K562 (cell line): ENCODE measurements at regions not wholly inside any gene's neighbourhood (a gene's known extent, or its start where the extent isn't known, plus 50 kb on each side); places are given as distances from the start of the nearest gene placed in this dataset.

Source experiments
- ATAC-seq: fragments of 200-7000 bp; cut with Tn5 transposase; 3 replicates; pipeline ENCODE4 v1.9.1; 2020; ENCODE audit warnings: moderate library complexity
- BruUV-seq: library from RNA; stranded (reverse); fragments of 400-500 nt; replicated peaks from 2 replicates; lab custom pipeline; 2021; lab: Mats Ljungman, UMichigan
- CTCF ChIA-PET: fragments of 300-600 bp; formaldehyde crosslinking; extraction: SDS; loops from one replicate; lab custom pipeline; 2021; ENCODE audit warnings: low intra/inter-chr PET ratio; lab: Yijun Ruan, JAX
- POLR2A ChIA-PET: fragments of 300-600, 350-650 bp; sonication (Branson Sonifier 250); formaldehyde crosslinking; extraction: SDS; loops from one replicate; lab custom pipeline; 2021; ENCODE audit warnings: antibody characterized with exemption, inconsistent platforms; lab: Yijun Ruan, JAX
- DNase-seq, 4 experiments: peaks; one replicate each; pipeline versions ENCODE4 v3.0.0 to v3.0.0-alpha.2; 2011 to 2018; ENCODE audit warnings: low spot score in 3 of 4, mixed read lengths in 3 of 4; ENCODE audit errors: extremely low read depth in 1 of 4
- FAIRE-seq: peaks from 2 replicates; lab custom pipeline; 2011; peaks lifted over from hg19 to GRCh38; lab: Jason Lieb, UNC
- H2AFZ ChIP-seq: 2 replicates; pipeline ENCODE4 v1.6.0; 2011; ENCODE audit warnings: low read depth, low read length, control low read depth, inconsistent platforms
- H3K27ac ChIP-seq: fragments of 200-600 bp; 3 replicates; pipeline ENCODE4 v1.8.0; 2011; ENCODE audit warnings: low read depth, mild to moderate bottlenecking, control low read depth, inconsistent platforms, low read length, moderate library complexity, mixed read lengths; ENCODE audit errors: extremely low read depth
- H3K27me3 ChIP-seq, 2 experiments: fragments of 300-600 bp in 1 of 2; 2 replicates in 1 of 2; 3 replicates in 1 of 2; pipeline versions ENCODE4 v1.6.0 to v1.8.0; 2011; ENCODE audit warnings: inconsistent platforms in 2 of 2, low read length in 2 of 2, mild to moderate bottlenecking in 1 of 2, mixed read lengths in 1 of 2, moderate library complexity in 1 of 2; ENCODE audit not compliant: control insufficient read depth in 2 of 2, insufficient read depth in 2 of 2
- H3K36me3 ChIP-seq: fragments of 300-600 bp; 3 replicates; pipeline ENCODE4 v1.8.0; 2011; ENCODE audit warnings: mild to moderate bottlenecking, low read length, inconsistent platforms; ENCODE audit not compliant: control insufficient read depth, insufficient read depth
- H3K4me1 ChIP-seq, 2 experiments: fragments of 200-600 bp in 1 of 2; replicated peaks in 1 of 2; 2 replicates in 1 of 2; 3 replicates in 1 of 2; pipeline versions ENCODE4 v1.5.1 to v1.8.0; 2011; ENCODE audit warnings: inconsistent platforms in 2 of 2, low read length in 2 of 2, mild to moderate bottlenecking in 1 of 2, mixed read lengths in 1 of 2, moderate library complexity in 1 of 2; ENCODE audit not compliant: control insufficient read depth in 2 of 2, insufficient read depth in 2 of 2
- H3K4me2 ChIP-seq: 2 replicates; pipeline ENCODE4 v1.6.1; 2011; ENCODE audit warnings: low read length, control low read depth, inconsistent platforms, mixed read lengths; ENCODE audit not compliant: insufficient read depth
- H3K4me3 ChIP-seq: fragments of 200-600 bp; sonication (generic), shearing (Covaris generic); 2 replicates; pipeline ENCODE4 v1.5.1; 2016; ENCODE audit warnings: control low read depth, inconsistent platforms
- H3K79me2 ChIP-seq: fragments of 200-600 bp; 3 replicates; pipeline ENCODE4 v1.8.0; 2011; ENCODE audit warnings: low read length, inconsistent platforms; ENCODE audit not compliant: control insufficient read depth, insufficient read depth
- H3K9ac ChIP-seq, 2 experiments: 2 replicates each; pipeline versions ENCODE4 v1.6.0 to v1.6.1; 2011; ENCODE audit warnings: low read depth in 2 of 2, low read length in 2 of 2, control low read depth in 1 of 2, inconsistent platforms in 1 of 2, mild to moderate bottlenecking in 1 of 2, mixed read lengths in 1 of 2; ENCODE audit not compliant: insufficient read depth in 1 of 2
- H3K9me1 ChIP-seq: one replicate; pipeline ENCODE4 v1.6.0; 2011; ENCODE audit warnings: inconsistent platforms, mild to moderate bottlenecking, low read length, moderate library complexity; ENCODE audit not compliant: control insufficient read depth, insufficient read depth
- H3K9me3 ChIP-seq: replicated peaks from 2 replicates; pipeline ENCODE4 v1.5.1; 2011; ENCODE audit warnings: low read depth, low read length, inconsistent platforms; ENCODE audit not compliant: control insufficient read depth, insufficient read depth
- H4K20me1 ChIP-seq: replicated peaks from 2 replicates; pipeline ENCODE4 v1.6.1; 2011; ENCODE audit warnings: low read length, inconsistent platforms, mixed read lengths; ENCODE audit not compliant: control insufficient read depth, insufficient read depth
- CCNT2 ChIP-seq: IDR thresholded peaks from 2 replicates; pipeline ENCODE4 v1.6.1; 2011; ENCODE audit warnings: borderline replicate concordance, low read depth, mild to moderate bottlenecking, moderate library complexity, mixed read lengths, low read length; ENCODE audit not compliant: insufficient read length; ENCODE audit errors: extremely low read depth
- KLF16 ChIP-seq: IDR thresholded peaks from 2 replicates; pipeline ENCODE4 v1.6.1; 2016; ENCODE audit warnings: antibody characterized with exemption
- MCM3 ChIP-seq: fragments of 450-650 bp; IDR thresholded peaks from 2 replicates; pipeline ENCODE4 v1.6.1; 2016
- MCM5 ChIP-seq: fragments of 450-650 bp; IDR thresholded peaks from 2 replicates; pipeline ENCODE4 v1.6.1; 2016; ENCODE audit warnings: low read depth
- MEF2A ChIP-seq: IDR thresholded peaks from 2 replicates; pipeline ENCODE4 v1.6.1; 2011; ENCODE audit warnings: low read depth, mild to moderate bottlenecking, low read length, moderate library complexity; ENCODE audit not compliant: control insufficient read depth
- NFXL1 ChIP-seq: fragments of 450-650 bp; formaldehyde crosslinking; IDR thresholded peaks from 2 replicates; pipeline ENCODE4 v1.4.0; 2021; ENCODE audit warnings: mild to moderate bottlenecking
- NRF1 ChIP-seq, 2 experiments: fragments of 450-650 bp; IDR thresholded peaks in 1 of 2; conservative IDR thresholded peaks in 1 of 2; 2 replicates each; pipeline ENCODE4 v1.6.1; 2014; ENCODE audit warnings: mild to moderate bottlenecking in 2 of 2
- POLR2AphosphoS2 ChIP-seq: IDR thresholded peaks from 2 replicates; pipeline ENCODE4 v1.6.1; 2012; ENCODE audit warnings: low read length, improper control_type of control experiment
- U2AF1 ChIP-seq: fragments of 200-400 bp; formaldehyde crosslinking; optimal IDR thresholded peaks from 2 replicates; pipeline ENCODE3; 2017; ENCODE audit warnings: mild to moderate bottlenecking, low read depth, low read length, moderate library complexity
- ZNF586 ChIP-seq: fragments of 450-650 bp; formaldehyde crosslinking; conservative IDR thresholded peaks from 2 replicates; pipeline ENCODE4 v1.4.0; 2020; ENCODE audit warnings: mild to moderate bottlenecking, moderate library complexity
- ZNF668 ChIP-seq: fragments of 250-450 bp; sonication (Bioruptor Pico); IDR thresholded peaks from 2 replicates; pipeline ENCODE4 v1.8.0; 2022; ENCODE audit warnings: mild to moderate bottlenecking, inconsistent platforms
- ZNF696 ChIP-seq: fragments of 250-450 bp; sonication (Bioruptor Pico); conservative IDR thresholded peaks from 2 replicates; pipeline ENCODE4 v1.4.0; 2020; ENCODE audit warnings: mild to moderate bottlenecking, moderate library complexity
- ZSCAN32 ChIP-seq: fragments of 450-650 bp; formaldehyde crosslinking; IDR thresholded peaks from 2 replicates; pipeline ENCODE4 v1.4.0; 2020; ENCODE audit warnings: mild to moderate bottlenecking, moderate library complexity
- WGBS: fragments of 100-300 bp; shearing (Covaris generic); methylation state at CpG from one replicate; pipeline ENCODE4 v1.1.6; 2016; ENCODE audit warnings: low coverage, mixed read lengths; ENCODE audit not compliant: insufficient coverage; ENCODE audit errors: missing lambda C conversion rate; 5-methylcytosine and 5-hydroxymethylcytosine counted together
- in situ Hi-C: fragments of 300-500 bp; cut with MboI; formaldehyde crosslinking; loops from 4 replicates; pipeline ENCODE4 v1.15.0; 2018; ENCODE audit warnings: inconsistent platforms, mixed read lengths
- intact Hi-C: fragments of 100-400 bp; cut with micrococcal nuclease; formaldehyde crosslinking; loops from 2 replicates; pipeline ENCODE4 v1.14.2; 2022
- TF ChIP-seq, protein P1 (sequence below): sonication (generic); formaldehyde crosslinking; IDR thresholded peaks from 2 replicates; pipeline ENCODE4 v1.8.1; 2023; ENCODE audit warnings: mild to moderate bottlenecking, missing genetic modification reagents
- TF ChIP-seq, protein P2 (sequence below): IDR thresholded peaks from 3 replicates; pipeline ENCODE4 v1.6.1; 2011; ENCODE audit warnings: borderline replicate concordance, mild to moderate bottlenecking; ENCODE audit not compliant: insufficient read length, insufficient read depth

GRCh38 chr1:82161700-82162141 lies 361.0 kb downstream of the ADGRL2 start:
- no peak for FAIRE-seq

DNA sequence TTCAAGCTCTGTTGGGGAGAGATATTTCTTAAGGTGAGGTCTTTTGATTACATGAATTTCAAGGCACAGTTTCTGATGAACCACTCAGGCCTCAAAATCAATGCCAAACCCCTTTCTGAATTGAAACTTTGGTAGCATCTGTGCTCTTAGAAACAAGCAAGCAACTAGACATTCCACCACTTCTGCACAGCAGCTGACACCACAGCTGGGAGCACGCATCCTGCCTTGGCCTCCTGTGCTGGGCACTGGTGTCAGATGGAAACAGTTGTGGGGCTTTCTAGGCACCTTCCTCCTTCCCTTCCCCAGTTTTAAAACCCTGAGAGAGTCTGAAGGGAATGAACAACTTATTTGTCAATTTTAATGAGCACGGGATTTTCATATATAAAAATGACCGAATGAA lies 360.2 kb downstream of the ADGRL2 start:
- intact Hi-C loops: no loop called here
- no peaks in the 10 kb centered on the region for H4K20me1 ChIP-seq
- no peak overlapping the region for H3K9ac ChIP-seq
- H2AFZ ChIP-seq: no peak overlapping the region
- no peaks in the 10 kb centered on the region for H3K4me1 ChIP-seq
- no peaks in the 10 kb centered on the region for H3K9me1 ChIP-seq
- H3K9me3 ChIP-seq: no peaks in the 10 kb centered on the region
- POLR2A ChIA-PET: no interaction called here
- H3K4me3 ChIP-seq: no peak overlapping the region
- TF ChIP-seq, protein P1, sequence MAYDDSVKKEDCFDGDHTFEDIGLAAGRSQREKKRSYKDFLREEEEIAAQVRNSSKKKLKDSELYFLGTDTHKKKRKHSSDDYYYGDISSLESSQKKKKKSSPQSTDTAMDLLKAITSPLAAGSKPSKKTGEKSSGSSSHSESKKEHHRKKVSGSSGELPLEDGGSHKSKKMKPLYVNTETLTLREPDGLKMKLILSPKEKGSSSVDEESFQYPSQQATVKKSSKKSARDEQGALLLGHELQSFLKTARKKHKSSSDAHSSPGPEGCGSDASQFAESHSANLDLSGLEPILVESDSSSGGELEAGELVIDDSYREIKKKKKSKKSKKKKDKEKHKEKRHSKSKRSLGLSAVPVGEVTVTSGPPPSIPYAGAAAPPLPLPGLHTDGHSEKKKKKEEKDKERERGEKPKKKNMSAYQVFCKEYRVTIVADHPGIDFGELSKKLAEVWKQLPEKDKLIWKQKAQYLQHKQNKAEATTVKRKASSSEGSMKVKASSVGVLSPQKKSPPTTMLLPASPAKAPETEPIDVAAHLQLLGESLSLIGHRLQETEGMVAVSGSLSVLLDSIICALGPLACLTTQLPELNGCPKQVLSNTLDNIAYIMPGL (CRISPR knock-in tag): no peak
- TF ChIP-seq POLR2AphosphoS2 (no peak), CCNT2 (no peak), KLF16 (no peak), ZNF668 (CRISPR knock-in tag) (no peak), MCM5 (no peak), ZNF586 (no peak)
- TF ChIP-seq, all 486 proteins: peak for 0
- no peak overlapping the region for H3K27ac ChIP-seq
- H3K27me3 ChIP-seq: no peaks in the 10 kb centered on the region
- WGBS: 0% methylated on average over 3 of the region's 3 CpGs
- no peaks in the 10 kb centered on the region for H3K79me2 ChIP-seq
- CTCF ChIA-PET: no interaction called here
- no peak for DNase-seq
- in situ Hi-C loops: no loop called here
- ATAC-seq: no peak
- no peak for FAIRE-seq
- BruUV-seq: no TSS peak
- no peaks in the 10 kb centered on the region for H3K36me3 ChIP-seq
- H3K4me2 ChIP-seq: no peak overlapping the region

More at GRCh38 chr1:82161700-82162141, 361.0 kb downstream of the ADGRL2 start:
- Histone ChIP-seq H4K20me1 (no peaks in the 10 kb centered on the region), H3K9me3 (no peaks in the 10 kb centered on the region), H3K36me3 (no peaks in the 10 kb centered on the region), H3K27ac (no peak overlapping the region), H3K4me3 (no peak overlapping the region), H3K9ac (no peak overlapping the region), H3K9me1 (no peaks in the 10 kb centered on the region), H2AFZ (no peak overlapping the region), H3K4me1 (no peaks in the 10 kb centered on the region), H3K4me2 (no peak overlapping the region), H3K79me2 (no peaks in the 10 kb centered on the region), H3K27me3 (no peaks in the 10 kb centered on the region)
- no TSS peak for BruUV-seq
- DNase-seq (no peak), ATAC-seq (no peak)
- no peak for TF ChIP-seq MCM3
- no peak for TF ChIP-seq U2AF1
- TF ChIP-seq NRF1 (conservative IDR thresholded peaks at IDR 0.05 in 1 of 2, IDR thresholded peaks at IDR 0.05 in 1 of 2): no peak
- TF ChIP-seq MEF2A: no peak
- no peak for TF ChIP-seq NFXL1 (CRISPR knock-in tag)
- TF ChIP-seq ZSCAN32 (CRISPR knock-in tag): no peak
- TF ChIP-seq, protein P2, sequence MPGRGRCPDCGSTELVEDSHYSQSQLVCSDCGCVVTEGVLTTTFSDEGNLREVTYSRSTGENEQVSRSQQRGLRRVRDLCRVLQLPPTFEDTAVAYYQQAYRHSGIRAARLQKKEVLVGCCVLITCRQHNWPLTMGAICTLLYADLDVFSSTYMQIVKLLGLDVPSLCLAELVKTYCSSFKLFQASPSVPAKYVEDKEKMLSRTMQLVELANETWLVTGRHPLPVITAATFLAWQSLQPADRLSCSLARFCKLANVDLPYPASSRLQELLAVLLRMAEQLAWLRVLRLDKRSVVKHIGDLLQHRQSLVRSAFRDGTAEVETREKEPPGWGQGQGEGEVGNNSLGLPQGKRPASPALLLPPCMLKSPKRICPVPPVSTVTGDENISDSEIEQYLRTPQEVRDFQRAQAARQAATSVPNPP: no peak
- no peak for TF ChIP-seq ZNF696 (CRISPR knock-in tag)
- 1% methylated on average over 10 of the region's 10 CpGs for WGBS
- CTCF ChIA-PET: no interaction called here
- POLR2A ChIA-PET: no interaction called here
- in situ Hi-C loops: no loop called here
- intact Hi-C loops: no loop called here
